ENCODE measurements at regions not wholly inside any gene's neighbourhood (a gene's known extent, or its start where the extent isn't known, plus 50 kb on each side); places are given as distances from the start of the nearest gene placed in this dataset.

GRCh38 chr21:41095983-41096382 is 72.0 kb upstream of the BACE2 start:
- TF ChIP-seq POLR2A (IDR thresholded peaks at IDR 0.05) (no peak), EP300 (IDR thresholded peaks at IDR 0.05) (no peak), POLR2AphosphoS5 (IDR thresholded peaks at IDR 0.05) (no peak)
